ENCODE measurements at regions not wholly inside any gene's neighbourhood (a gene's known extent, or its start where the extent isn't known, plus 50 kb on each side); places are given as distances from the start of the nearest gene placed in this dataset.

DNA sequence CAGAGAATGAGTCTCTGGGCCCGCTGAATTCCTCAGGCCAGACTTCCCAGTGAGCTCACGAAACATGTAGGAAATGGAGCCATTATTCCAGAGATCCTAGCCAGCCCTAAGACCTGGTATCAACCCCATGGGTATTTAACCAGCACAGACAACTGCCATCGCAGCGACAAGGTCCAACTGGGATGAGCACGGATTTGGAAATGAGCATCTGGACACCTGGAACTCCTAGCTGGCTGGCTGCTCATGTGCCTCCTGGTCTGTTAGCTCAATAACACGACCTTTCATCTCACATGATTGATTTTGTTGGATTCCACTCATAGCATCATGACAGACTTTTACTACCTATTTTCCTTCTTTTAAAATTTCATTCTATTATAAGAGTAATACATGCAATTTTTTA, 51.0 kb downstream of the POU3F3 start:
- WGBS, 10 experiments, result 0 to 100% (median 52%) methylated on average over 1 to 6 of the region's 6 CpGs; no CpG with 5 or more reads in 2 of the 10 experiments
- no peak overlapping the region for H3K4me3 ChIP-seq
- no peak overlapping the region for H3K27ac ChIP-seq
- in situ Hi-C loops (cut with MboI; ENCODE audit: low pct_unique_long_range_greater_than_20kb in 2 of 9, low sequenced_read_pairs in 9 of 9, unreplicated experiment in 9 of 9), result no loop called here
- ATAC-seq (replicated peaks in 6 of 8), result no peak
- H3K4me1 ChIP-seq (replicated peaks in 1 of 2), result peaks cover 19 to 35% of the 10 kb centered on the region in 2 donors

DNA sequence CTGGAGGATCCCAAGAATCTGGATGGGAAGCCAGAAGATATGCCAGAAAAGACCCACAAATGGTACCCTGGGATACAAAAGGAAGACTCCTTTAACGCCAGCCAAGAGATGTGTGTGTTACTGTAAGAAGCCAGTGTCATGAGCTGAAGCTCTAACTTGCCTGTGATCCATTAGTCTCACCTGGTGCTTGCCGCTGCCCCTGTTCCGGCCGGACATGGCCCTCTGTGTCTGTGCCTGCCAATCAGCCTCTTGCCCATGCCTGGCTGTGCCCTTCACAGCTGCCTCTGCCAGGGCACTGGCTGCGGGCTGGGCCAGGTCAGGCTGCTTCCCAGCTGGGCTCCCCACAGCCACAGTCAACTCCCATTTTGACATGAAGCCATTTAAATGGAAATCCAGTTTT, 55.4 kb downstream of the POU3F3 start:
- H3K27ac ChIP-seq, result no peak overlapping the region
- H3K4me1 ChIP-seq (replicated peaks in 1 of 2), result no peaks in the 10 kb centered on the region
- WGBS, 10 experiments, result 0 to 87% (median 70%) methylated on average over 1 to 5 of the region's 5 CpGs; no CpG with 5 or more reads in 4 of the 10 experiments
- no peak overlapping the region for H3K4me3 ChIP-seq
- in situ Hi-C loops (cut with MboI; ENCODE audit: low pct_unique_long_range_greater_than_20kb in 2 of 9, low sequenced_read_pairs in 9 of 9, unreplicated experiment in 9 of 9), result no loop called here
- ATAC-seq (replicated peaks in 6 of 8), result no peak

- WGBS, 10 experiments, result 60 to 100% (median 73%) methylated on average over 1 to 5 of the region's 6 CpGs; no CpG with 5 or more reads in 4 of the 10 experiments
- ATAC-seq (replicated peaks in 6 of 8), result peak in 1 of 8 experiments; percentile 36
- in situ Hi-C loops (cut with MboI; ENCODE audit: low pct_unique_long_range_greater_than_20kb in 2 of 9, low sequenced_read_pairs in 9 of 9, unreplicated experiment in 9 of 9), result no loop called here
- Histone ChIP-seq H3K4me1 (replicated peaks in 1 of 2) (no peaks in the 10 kb centered on the region), H3K27ac (no peak overlapping the region), H3K4me3 (no peak overlapping the region)
These were observed 60.6 kb downstream of the POU3F3 start for GRCh38 chr2:104914509-104914908.

DNA sequence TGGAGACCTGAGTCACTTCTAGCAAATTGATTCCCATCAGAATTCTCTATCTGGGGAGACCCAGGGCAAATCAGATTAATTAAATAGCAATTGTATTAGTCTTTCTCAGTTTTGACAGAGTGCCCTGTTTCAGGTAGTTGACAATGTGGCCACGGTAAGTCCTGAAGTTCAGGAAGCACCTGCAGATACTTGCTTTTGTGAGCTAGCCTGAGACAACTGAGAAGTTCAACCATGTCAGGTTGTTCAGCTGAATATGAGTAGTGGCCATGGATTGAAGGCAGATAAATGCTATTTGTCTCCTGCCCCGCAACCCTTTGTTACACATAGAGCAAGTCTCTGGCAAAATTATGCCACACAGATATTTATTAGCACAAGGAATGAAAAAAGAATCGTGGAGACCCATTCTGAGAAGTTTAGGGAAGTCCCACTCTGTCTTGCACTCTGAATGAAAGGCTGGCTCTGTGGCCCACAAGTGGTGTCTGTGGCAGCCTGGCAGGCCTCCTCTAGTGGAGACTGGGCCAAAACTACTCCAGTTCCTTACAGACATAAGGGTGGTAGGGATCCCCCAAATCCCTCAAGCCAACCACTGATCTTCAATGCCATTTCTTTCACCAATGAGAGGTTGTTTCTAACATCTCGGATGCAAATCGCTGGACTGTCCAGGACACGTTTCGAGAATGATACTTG, 61.3 kb downstream of the POU3F3 start:
- Histone ChIP-seq H3K27ac (no peak overlapping the region), H3K4me3 (no peak overlapping the region), H3K4me1 (replicated peaks in 1 of 2) (no peaks in the 10 kb centered on the region)
- WGBS, 10 experiments, result 21 to 100% (median 83%) methylated on average over 1 to 6 of the region's 7 CpGs; no CpG with 5 or more reads in 4 of the 10 experiments
- in situ Hi-C loops (cut with MboI; ENCODE audit: low pct_unique_long_range_greater_than_20kb in 2 of 9, low sequenced_read_pairs in 9 of 9, unreplicated experiment in 9 of 9), result no loop called here
- ATAC-seq (replicated peaks in 6 of 8), result no peak

DNA sequence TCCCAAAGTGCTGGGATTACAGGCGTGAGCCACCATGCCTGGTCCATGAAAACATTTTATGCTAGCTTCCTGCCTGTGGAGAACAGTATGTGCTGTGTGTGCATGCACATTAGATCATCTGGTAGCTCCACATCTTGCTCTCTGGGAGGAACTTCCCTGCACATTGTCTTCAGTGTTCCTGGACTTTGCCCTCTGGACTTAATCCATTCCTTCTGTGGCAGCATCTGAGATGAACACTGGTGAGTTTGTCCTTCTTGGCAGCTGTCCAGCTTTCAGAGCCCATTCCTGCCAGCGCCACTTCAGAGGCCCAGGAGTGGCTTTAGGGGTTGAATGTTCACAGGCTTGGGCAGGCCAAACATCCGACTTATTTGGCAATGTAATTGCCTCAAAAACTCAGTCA, 65.2 kb downstream of the POU3F3 start:
- 50 to 100% (median 95%) methylated on average over 1 to 2 of the region's 3 CpGs; no CpG with 5 or more reads in 4 of the 10 experiments for WGBS, 10 experiments
- ATAC-seq (replicated peaks in 6 of 8), result peak in 1 of 8 experiments; percentile 16

GRCh38 chr2:104923665-104924064, 69.8 kb downstream of the POU3F3 start:
- Histone ChIP-seq H3K4me1 (replicated peaks in 1 of 2) (no peaks in the 10 kb centered on the region), H3K27ac (no peak overlapping the region), H3K4me3 (no peak overlapping the region)
- in situ Hi-C loops (cut with MboI; ENCODE audit: low pct_unique_long_range_greater_than_20kb in 2 of 9, low sequenced_read_pairs in 9 of 9, unreplicated experiment in 9 of 9), result no loop called here
- peak in 1 of 8 experiments; percentile 37 for ATAC-seq (replicated peaks in 6 of 8)
- 10 to 100% (median 62%) methylated on average over 2 to 3 of the region's 3 CpGs; no CpG with 5 or more reads in 2 of the 10 experiments for WGBS, 10 experiments

More for the DNA sequence above, 65.2 kb downstream of the POU3F3 start:
- Histone ChIP-seq H3K4me3 (no peak overlapping the region), H3K4me1 (replicated peaks in 1 of 2) (no peaks in the 10 kb centered on the region), H3K27ac (no peak overlapping the region)
- in situ Hi-C loops (cut with MboI; ENCODE audit: low pct_unique_long_range_greater_than_20kb in 2 of 9, low sequenced_read_pairs in 9 of 9, unreplicated experiment in 9 of 9), result no loop called here

DNA sequence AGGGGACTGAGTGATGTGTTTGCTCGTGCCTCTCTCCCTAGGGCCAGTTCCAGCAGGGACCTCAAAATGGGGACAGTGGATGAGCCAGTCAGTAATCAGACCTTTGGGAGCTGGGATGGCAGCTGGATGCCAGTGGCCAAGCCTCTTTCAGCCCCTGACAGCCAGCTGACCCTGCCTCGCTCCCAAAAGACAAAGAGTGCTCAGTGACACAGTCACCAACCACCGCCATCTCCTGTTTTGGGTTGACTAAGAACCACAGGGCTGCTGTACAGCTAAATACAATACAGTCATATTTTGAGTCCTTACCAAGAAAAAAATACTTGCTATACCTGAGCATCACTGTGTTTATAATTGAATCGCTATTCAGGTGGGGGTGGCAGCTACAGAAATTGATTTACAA, 75.7 kb downstream of the POU3F3 start:
- peak in 1 of 8 experiments; percentile 21 for ATAC-seq (replicated peaks in 6 of 8)
- Histone ChIP-seq H3K4me3 (no peak overlapping the region), H3K4me1 (replicated peaks in 1 of 2) (peaks cover 0 to 11% of the 10 kb centered on the region in 2 donors), H3K27ac (no peak overlapping the region)
- in situ Hi-C loops (cut with MboI; ENCODE audit: low pct_unique_long_range_greater_than_20kb in 2 of 9, low sequenced_read_pairs in 9 of 9, unreplicated experiment in 9 of 9), result no loop called here
- WGBS, 10 experiments, result 20 to 100% (median 71%) methylated on average over 1 to 4 of the region's 4 CpGs; no CpG with 5 or more reads in 2 of the 10 experiments

DNA sequence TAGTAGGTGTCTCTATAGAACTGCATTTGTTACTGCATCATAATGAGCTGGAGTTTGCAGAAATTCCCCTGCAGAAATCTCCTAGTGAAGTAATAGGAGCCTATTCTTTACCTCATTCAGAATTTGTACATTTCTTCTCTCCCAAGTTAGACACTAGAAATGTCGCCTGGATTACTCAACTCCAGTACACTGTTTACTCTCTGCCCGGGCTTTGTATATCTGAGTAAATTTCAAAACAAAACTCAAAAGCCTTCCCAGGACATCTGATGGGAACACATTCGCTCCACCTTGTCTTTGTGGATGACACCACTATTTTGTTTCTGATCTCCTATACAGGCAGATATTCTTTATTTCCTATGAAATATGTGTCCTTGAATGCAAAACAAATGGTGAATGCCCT, 76.8 kb downstream of the POU3F3 start:
- ATAC-seq (replicated peaks in 6 of 8), result peak in 1 of 8 experiments; percentile 87
- Histone ChIP-seq H3K27ac (no peak overlapping the region), H3K4me1 (replicated peaks in 1 of 2) (peaks cover 0 to 11% of the 10 kb centered on the region in 2 donors), H3K4me3 (no peak overlapping the region)
- 7 to 100% (median 83%) methylated on average over 1 to 3 of the region's 3 CpGs; no CpG with 5 or more reads in 2 of the 10 experiments for whole genome bisulfite sequencing, 10 experiments
- in situ Hi-C loops (cut with MboI; ENCODE audit: low pct_unique_long_range_greater_than_20kb in 2 of 9, low sequenced_read_pairs in 9 of 9, unreplicated experiment in 9 of 9), result no loop called here

DNA sequence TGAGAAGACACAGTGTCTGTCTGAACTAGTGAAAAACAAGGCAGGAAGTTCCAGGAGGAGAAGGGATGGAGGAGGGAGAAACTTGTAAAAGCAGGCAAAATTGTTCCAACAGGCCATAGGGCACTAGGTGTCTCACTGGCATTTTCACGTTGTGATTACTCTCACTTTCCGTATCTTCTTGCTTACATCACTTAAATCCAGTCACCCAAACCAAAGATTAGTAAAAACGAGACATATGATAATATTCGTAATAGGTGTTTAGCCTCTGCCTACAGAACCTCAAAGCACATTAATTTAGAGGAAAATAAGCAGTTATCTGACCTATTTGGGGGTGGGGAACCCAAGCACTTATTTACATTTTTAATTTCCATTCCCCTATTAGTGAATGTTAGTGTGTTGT, 78.3 kb downstream of the POU3F3 start:
- Histone ChIP-seq H3K4me1 (replicated peaks in 1 of 2) (peaks cover 0 to 11% of the 10 kb centered on the region in 2 donors), H3K27ac (no peak overlapping the region), H3K4me3 (no peak overlapping the region)
- no peak for ATAC-seq (replicated peaks in 6 of 8)
- in situ Hi-C loops (cut with MboI; ENCODE audit: low pct_unique_long_range_greater_than_20kb in 2 of 9, low sequenced_read_pairs in 9 of 9, unreplicated experiment in 9 of 9), result no loop called here
- 20 to 100% (median 90%) methylated on average over 1 to 4 of the region's 4 CpGs; no CpG with 5 or more reads in 4 of the 10 experiments for WGBS, 10 experiments

DNA sequence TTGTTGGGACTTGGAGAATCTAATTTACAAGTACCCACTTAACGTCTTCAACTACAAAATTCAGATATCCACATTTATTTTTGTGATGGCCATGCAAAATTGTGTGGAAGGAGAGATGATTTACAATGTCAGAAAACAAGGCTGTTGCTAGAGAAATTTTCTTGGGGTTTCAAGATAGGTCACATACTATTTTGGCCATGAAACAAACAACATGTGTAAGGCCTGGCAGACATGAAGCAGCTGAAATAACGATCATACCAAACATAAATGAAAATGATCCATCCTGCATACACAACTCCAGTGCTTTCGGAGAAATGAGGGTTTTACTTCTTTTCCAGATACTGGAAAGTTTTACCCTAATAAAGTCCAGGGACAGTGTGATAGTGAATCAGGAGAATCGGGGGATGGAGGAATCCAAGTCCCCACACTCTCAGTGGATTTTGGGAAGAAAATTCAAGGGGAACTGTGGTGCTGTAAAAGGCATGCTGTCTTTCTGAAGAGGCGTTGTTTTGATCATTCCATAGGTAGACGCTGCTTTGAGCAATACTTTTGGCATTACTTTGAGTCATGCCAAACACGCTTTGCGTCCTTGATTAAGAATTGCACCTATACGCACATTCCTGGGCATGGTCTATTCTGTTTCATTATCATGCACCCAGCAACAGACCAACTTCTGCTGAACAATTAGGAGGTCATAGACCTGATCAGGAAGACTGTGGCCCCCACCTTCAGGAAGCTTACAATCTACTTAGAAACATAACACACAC, 79.4 kb downstream of the POU3F3 start:
- in situ Hi-C loops (cut with MboI; ENCODE audit: low pct_unique_long_range_greater_than_20kb in 2 of 9, low sequenced_read_pairs in 9 of 9, unreplicated experiment in 9 of 9), result no loop called here
- no peak overlapping the region for H3K4me3 ChIP-seq
- WGBS, 10 experiments, result 15 to 100% (median 91%) methylated on average over 2 to 7 of the region's 9 CpGs; no CpG with 5 or more reads in 2 of the 10 experiments
- no peak overlapping the region for H3K27ac ChIP-seq
- ATAC-seq (replicated peaks in 6 of 8), result no peak
- peaks cover 0 to 11% of the 10 kb centered on the region in 2 donors for H3K4me1 ChIP-seq (replicated peaks in 1 of 2)

DNA sequence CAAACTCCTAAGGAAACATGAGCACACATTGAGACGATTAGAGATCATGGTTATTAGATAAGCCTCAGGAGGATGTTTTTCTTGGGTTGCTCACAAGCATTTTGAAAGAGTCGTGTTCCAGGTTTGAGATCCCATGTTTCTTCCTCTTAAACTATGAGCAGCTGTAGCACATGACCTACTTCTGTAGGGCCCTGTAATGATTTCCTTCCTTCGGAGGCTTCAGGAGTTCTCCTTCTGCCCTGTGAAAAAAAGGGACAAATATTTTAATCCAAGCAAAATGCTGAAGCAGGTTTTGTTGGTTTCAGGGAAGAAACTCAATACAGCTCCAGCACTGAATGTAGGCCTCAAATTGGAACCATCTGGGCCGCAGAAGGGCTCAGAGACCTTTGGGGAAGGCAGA, 82.6 kb downstream of the POU3F3 start:
- ATAC-seq (replicated peaks in 6 of 8), result no peak
- Histone ChIP-seq H3K4me1 (replicated peaks in 1 of 2) (no peaks in the 10 kb centered on the region), H3K4me3 (no peak overlapping the region), H3K27ac (no peak overlapping the region)
- in situ Hi-C loops (cut with MboI; ENCODE audit: low pct_unique_long_range_greater_than_20kb in 2 of 9, low sequenced_read_pairs in 9 of 9, unreplicated experiment in 9 of 9), result no loop called here
- WGBS, 10 experiments, result 0 to 100% (median 89%) methylated on average over 1 to 4 of the region's 4 CpGs; no CpG with 5 or more reads in 3 of the 10 experiments

DNA sequence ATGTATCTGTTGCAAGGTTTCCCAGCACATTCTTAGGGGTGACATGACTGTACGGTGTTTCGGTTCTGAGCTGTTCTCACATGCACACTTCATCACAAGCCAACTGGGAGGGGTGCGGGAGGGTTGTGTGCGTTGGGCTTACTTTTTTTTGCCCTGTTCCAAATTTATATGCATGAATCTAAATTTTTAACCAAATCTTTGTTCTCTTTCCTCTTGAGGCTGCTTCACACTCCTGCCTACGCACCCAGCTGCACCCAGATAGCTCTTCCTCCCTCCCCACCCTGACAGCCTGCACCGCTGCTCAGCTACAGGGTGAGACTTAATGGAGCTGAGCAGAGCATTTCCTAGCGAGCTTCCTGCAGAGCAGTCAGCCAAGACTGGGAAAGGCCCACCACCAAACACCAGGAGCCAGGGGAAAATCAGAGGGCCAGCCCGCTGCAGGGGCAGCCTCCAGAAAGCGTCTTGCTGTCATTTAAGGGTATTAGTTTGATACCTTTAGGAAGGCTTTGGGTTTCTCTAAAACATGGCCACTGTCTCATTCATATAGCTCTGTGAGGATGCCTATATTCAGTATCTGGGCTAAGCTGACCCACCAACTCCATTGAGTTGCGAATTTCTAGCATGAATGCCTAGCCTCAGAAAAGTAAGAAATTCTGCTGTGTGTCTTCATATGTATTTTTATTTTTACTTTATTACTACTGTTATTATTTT, 84.5 kb downstream of the POU3F3 start:
- in situ Hi-C loops (cut with MboI; ENCODE audit: low pct_unique_long_range_greater_than_20kb in 2 of 9, low sequenced_read_pairs in 9 of 9, unreplicated experiment in 9 of 9), result no loop called here
- no peak overlapping the region for H3K4me3 ChIP-seq
- no peak overlapping the region for H3K27ac ChIP-seq
- no peaks in the 10 kb centered on the region for H3K4me1 ChIP-seq (replicated peaks in 1 of 2)
- no peak for ATAC-seq (replicated peaks in 6 of 8)
- 33 to 100% (median 89%) methylated on average over 1 to 10 of the region's 10 CpGs; no CpG with 5 or more reads in 1 of the 10 experiments for WGBS, 10 experiments

Measured in motor neuron (in vitro differentiated cells).